B cell (primary cell): ENCODE measurements at regions not wholly inside any gene's neighbourhood (a gene's known extent, or its start where the extent isn't known, plus 50 kb on each side); places are given as distances from the start of the nearest gene placed in this dataset.

ENCODE experiments used
- ATAC-seq: fragments of 200-7000 bp; cut with Tn5 transposase; one replicate; pipeline ENCODE4 v1.10.0; 2021; ENCODE audit warnings: low read depth, mild to moderate bottlenecking, moderate number of reproducible peaks, moderate library complexity
- CTCF ChIA-PET: fragments of 350-600 bp; sonication (Branson Sonifier 250); formaldehyde crosslinking; loops from one replicate; lab custom pipeline; 2021; ENCODE audit warnings: antibody characterized with exemption, inconsistent platforms; lab: Charles Lee
- POLR2A ChIA-PET: fragments of 350-600 bp; sonication (Branson Sonifier 250); formaldehyde crosslinking; loops from one replicate; lab custom pipeline; 2021; ENCODE audit warnings: antibody characterized with exemption; lab: Charles Lee
- DNase-seq: peaks from one replicate; pipeline ENCODE4 v3.0.0; 2013
- H2AFZ ChIP-seq: 2 replicates; pipeline ENCODE4 v1.6.1; 2012; ENCODE audit warnings: mild to moderate bottlenecking, low read depth, low read length; ENCODE audit not compliant: insufficient read depth, poor library complexity, severe bottlenecking
- H3K27ac ChIP-seq, 2 donors: 1 replicate in 1 of 2; 2 replicates in 1 of 2; pipeline ENCODE4 v1.5.1; 2012 to 2013; ENCODE audit warnings: low read length in 2 of 2, mild to moderate bottlenecking in 2 of 2, moderate library complexity in 1 of 2
- H3K27me3 ChIP-seq, 4 experiments: fragments of 200-600 bp in 1 of 4; sonication (generic) in 1 of 4; replicated peaks in 1 of 4; 1 replicate in 2 of 4; 2 replicates in 2 of 4; pipeline versions ENCODE4 v1.6.1 to v1.7.0; 2013 to 2016; ENCODE audit warnings: low read length in 3 of 4, mild to moderate bottlenecking in 2 of 4, mixed read lengths in 1 of 4, moderate library complexity in 1 of 4; ENCODE audit not compliant: insufficient read depth in 4 of 4, control insufficient read depth in 3 of 4; ENCODE audit errors: control extremely low read depth in 1 of 4
- H3K36me3 ChIP-seq, 2 experiments: replicated peaks in 1 of 2; 1 replicate in 1 of 2; 2 replicates in 1 of 2; pipeline versions ENCODE4 v1.6.1 to v1.7.1; 2013; ENCODE audit warnings: low read length in 1 of 2; ENCODE audit not compliant: insufficient read depth in 2 of 2, control insufficient read depth in 1 of 2; ENCODE audit errors: control extremely low read depth in 1 of 2, extremely low read depth in 1 of 2
- H3K4me1 ChIP-seq, 2 donors: fragments of 200-600 bp in 1 of 2; sonication (generic) in 1 of 2; 1 replicate in 1 of 2; 2 replicates in 1 of 2; pipeline versions ENCODE4 v1.5.1 to v1.6.1; 2013 to 2017; ENCODE audit warnings: low read length in 2 of 2; ENCODE audit not compliant: control insufficient read depth in 2 of 2, insufficient read depth in 2 of 2
- H3K4me2 ChIP-seq: replicated peaks from 2 replicates; pipeline ENCODE3; 2012; ENCODE audit warnings: mild to moderate bottlenecking, low read depth, low read length; ENCODE audit not compliant: poor library complexity, severe bottlenecking
- H3K4me3 ChIP-seq, 5 experiments: fragments of 200-600 bp in 1 of 5; sonication (generic) in 1 of 5; 1 replicate in 3 of 5; 2 replicates in 2 of 5; pipeline versions ENCODE4 v1.5.1 to v1.7.0; 2011 to 2016; ENCODE audit warnings: low read length in 4 of 5, mild to moderate bottlenecking in 4 of 5, low read depth in 2 of 5, control low read depth in 1 of 5, moderate library complexity in 1 of 5; ENCODE audit not compliant: insufficient read depth in 1 of 5; ENCODE audit errors: control extremely low read depth in 1 of 5, extremely low read depth in 1 of 5
- H3K79me2 ChIP-seq: fragments of 200-600 bp; sonication (generic); one replicate; pipeline ENCODE4 v1.6.0; 2016; ENCODE audit warnings: low read length; ENCODE audit not compliant: control insufficient read depth, insufficient read depth
- H3K9ac ChIP-seq: fragments of 200-600 bp; sonication (generic); 2 replicates; pipeline ENCODE4 v1.6.1; 2017; ENCODE audit warnings: mild to moderate bottlenecking, low read length, moderate library complexity
- H3K9me3 ChIP-seq, 3 donors: one replicate each; pipeline versions ENCODE4 v1.6.1 to v1.7.1; 2013; ENCODE audit warnings: low read length in 2 of 3; ENCODE audit not compliant: control insufficient read depth in 2 of 3, insufficient read depth in 1 of 3; ENCODE audit errors: control extremely low read depth in 1 of 3
- H4K20me1 ChIP-seq: 2 replicates; pipeline ENCODE4 v1.6.0; 2012; ENCODE audit warnings: mild to moderate bottlenecking, low read length; ENCODE audit not compliant: insufficient read depth, control insufficient read depth, poor library complexity, severe bottlenecking
- H3K27ac Mint-ChIP-seq: one replicate; pipeline ENCODE4 v1.8.0; 2021; ENCODE audit warnings: mixed read lengths
- H3K27me3 Mint-ChIP-seq: one replicate; pipeline ENCODE4 v1.8.0; 2021; ENCODE audit warnings: mixed read lengths
- H3K4me1 Mint-ChIP-seq: one replicate; pipeline ENCODE4 v1.8.0; 2021; ENCODE audit warnings: mixed read lengths
- H3K4me3 Mint-ChIP-seq: one replicate; pipeline ENCODE4 v1.8.0; 2021; ENCODE audit warnings: mixed read lengths
- H3K9me3 Mint-ChIP-seq: one replicate; pipeline ENCODE4 v1.8.0; 2022; ENCODE audit warnings: mixed read lengths; ENCODE audit not compliant: insufficient read depth
- CTCF ChIP-seq: fragments of 200-600 bp; IDR thresholded peaks from one replicate; pipeline ENCODE4 v1.8.0; 2022; ENCODE audit warnings: antibody characterized with exemption, mild to moderate bottlenecking
- EZH2 ChIP-seq: IDR thresholded peaks from 2 replicates; pipeline ENCODE4 v1.6.1; 2012; ENCODE audit warnings: borderline replicate concordance, low read depth, mild to moderate bottlenecking, moderate library complexity, low read length; ENCODE audit not compliant: insufficient read depth, poor library complexity, severe bottlenecking
- WGBS: methylation state at CpG from one replicate; pipeline ENCODE4 v1.1.5; 2013; ENCODE audit warnings: missing lambda C conversion rate; ENCODE audit not compliant: insufficient coverage; 5-methylcytosine and 5-hydroxymethylcytosine counted together
- intact Hi-C: fragments of 100-400 bp; cut with micrococcal nuclease; formaldehyde crosslinking; loops from one replicate; pipeline ENCODE4 v1.10.0; 2022

- Histone ChIP-seq H2AFZ (no peak overlapping the region), H3K27ac (no peak overlapping the region), H3K36me3 (no peaks in the 10 kb centered on the region), H3K9me3 (no peaks in the 10 kb centered on the region), H3K4me3 (no peak overlapping the region), H3K4me1 (peaks cover 0 to 4% of the 10 kb centered on the region in 2 donors), H3K9ac (no peak overlapping the region), H4K20me1 (no peaks in the 10 kb centered on the region), H3K4me2 (no peak overlapping the region), H3K27me3 (peaks cover 0 to 5% (median 0%) of the 10 kb centered on the region in 4 experiments), H3K79me2 (no peaks in the 10 kb centered on the region)
- TF ChIP-seq EZH2 (no peak), CTCF (no peak)
- ChIA-PET POLR2A (no interaction called here), CTCF (no interaction called here)
- Mint-ChIP-seq H3K9me3 (no peaks in the 10 kb centered on the region), H3K27ac (no peak overlapping the region), H3K4me1 (peaks cover 5% of the 10 kb centered on the region), H3K4me3 (no peak overlapping the region), H3K27me3 (peaks cover 24% of the 10 kb centered on the region)
- DNase-seq (no peak), ATAC-seq (no peak)
- intact Hi-C loops = no loop called here
- WGBS = no CpG with 5 or more reads among the region's 2 CpGs
These were observed 71.8 kb upstream of the POMP start for GRCh38 chr13:28587174-28587540.

- no peak overlapping the region for H2AFZ ChIP-seq
- peaks cover 0 to 5% (median 0%) of the 10 kb centered on the region in 4 experiments for H3K27me3 ChIP-seq
- no peak overlapping the region for H3K4me3 ChIP-seq
- TF ChIP-seq CTCF (no peak), EZH2 (no peak)
- POLR2A ChIA-PET = no interaction called here
- no peak overlapping the region for H3K4me2 ChIP-seq
- H3K79me2 ChIP-seq = no peaks in the 10 kb centered on the region
- H3K4me1 Mint-ChIP-seq = peaks cover 5% of the 10 kb centered on the region
- no peak overlapping the region for H3K9ac ChIP-seq
- H3K4me3 Mint-ChIP-seq = no peak overlapping the region
- intact Hi-C loops = no loop called here
- no peak overlapping the region for H3K27ac ChIP-seq
- ATAC-seq (no peak), DNase-seq (no peak)
- CTCF ChIA-PET = no interaction called here
- H4K20me1 ChIP-seq = no peaks in the 10 kb centered on the region
- peaks cover 0 to 4% of the 10 kb centered on the region in 2 donors for H3K4me1 ChIP-seq
- H3K27ac Mint-ChIP-seq = no peak overlapping the region
- peaks cover 22% of the 10 kb centered on the region for H3K27me3 Mint-ChIP-seq
- H3K36me3 ChIP-seq = no peaks in the 10 kb centered on the region
- H3K9me3 ChIP-seq = no peaks in the 10 kb centered on the region
- WGBS = 100% methylated on average over 1 of the region's 6 CpGs
- H3K9me3 Mint-ChIP-seq = no peaks in the 10 kb centered on the region
These were observed 72.3 kb upstream of the POMP start for GRCh38 chr13:28586439-28587173.
